ENCODE measurements at regions not wholly inside any gene's neighbourhood (a gene's known extent, or its start where the extent isn't known, plus 50 kb on each side); places are given as distances from the start of the nearest gene placed in this dataset.

- TF ChIP-seq CTCF (conservative IDR thresholded peaks at IDR 0.05): no peak
- H3K27ac ChIP-seq: no peak overlapping the region
Measured at GRCh38 chrY:19290925-19291324, 453.6 kb downstream of the KDM5D start.

GRCh38 chrY:19274076-19274475, 470.4 kb downstream of the KDM5D start:
- TF ChIP-seq CTCF (conservative IDR thresholded peaks at IDR 0.05): no peak

GRCh38 chrY:19268331-19268730, 476.2 kb downstream of the KDM5D start:
- peak overlapping the region; percentile 42; the same call in 1 of the 2 replicates for H3K27ac ChIP-seq
- no peak for TF ChIP-seq CTCF (conservative IDR thresholded peaks at IDR 0.05)

More at GRCh38 chrY:19274076-19274475, 470.4 kb downstream of the KDM5D start:
- no peak overlapping the region for H3K27ac ChIP-seq

GRCh38 chrY:19265404-19265803, 479.1 kb downstream of the KDM5D start:
- TF ChIP-seq CTCF (conservative IDR thresholded peaks at IDR 0.05): no peak
- H3K27ac ChIP-seq: no peak overlapping the region

- TF ChIP-seq CTCF (conservative IDR thresholded peaks at IDR 0.05): peak; percentile 59
- H3K27ac ChIP-seq: no peak overlapping the region
Measured at GRCh38 chrY:19262310-19262709, 482.2 kb downstream of the KDM5D start.

GRCh38 chrY:19232276-19232994, 458.9 kb upstream of the HSFY2 start:
- no peak for TF ChIP-seq CTCF (conservative IDR thresholded peaks at IDR 0.05)

GRCh38 chrY:19220784-19221183, 447.2 kb upstream of the HSFY2 start:
- H3K27ac ChIP-seq: no peak overlapping the region
- TF ChIP-seq CTCF (conservative IDR thresholded peaks at IDR 0.05): peak; percentile 53

More at GRCh38 chrY:19232276-19232994, 458.9 kb upstream of the HSFY2 start:
- no peak overlapping the region for H3K27ac ChIP-seq
